ENCODE measurements at regions not wholly inside any gene's neighbourhood (a gene's known extent, or its start where the extent isn't known, plus 50 kb on each side); places are given as distances from the start of the nearest gene placed in this dataset.

DNA sequence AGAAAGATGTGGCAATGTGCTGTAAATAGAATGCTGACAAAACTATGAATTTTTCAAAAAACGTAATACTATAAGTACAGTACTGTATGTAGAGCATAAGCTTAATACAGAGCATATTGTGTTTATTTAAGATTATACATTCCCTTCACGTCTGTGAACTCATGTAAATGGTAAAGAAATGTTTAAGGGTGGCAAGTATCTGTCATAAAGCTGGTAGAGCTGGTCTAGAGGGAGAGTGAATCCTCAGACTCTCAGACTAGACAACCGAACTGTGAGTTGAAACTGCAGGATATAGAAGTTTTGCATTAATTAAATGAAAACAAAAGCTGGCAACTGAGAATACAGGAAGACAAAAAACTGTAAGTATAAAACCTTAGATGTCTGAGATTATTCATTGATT lies 87.3 kb upstream of the ANXA1 start:
- H3K27me3 ChIP-seq (ENCODE audit: control insufficient read depth in 4 of 4, insufficient read depth in 4 of 4, low read length in 3 of 4): no peaks in the 10 kb centered on the region
- WGBS: 84% methylated on average over 3 of the region's 3 CpGs
- no peak overlapping the region for H3K27ac ChIP-seq (ENCODE audit: low read depth in 1 of 2, low read length in 2 of 2)
- H3K9ac ChIP-seq (ENCODE audit: low read depth in 1 of 2, low read length in 2 of 2): no peak overlapping the region
- no peaks in the 10 kb centered on the region for H3K9me3 ChIP-seq (ENCODE audit: control insufficient read depth in 4 of 4, low read length in 3 of 4)
- TF ChIP-seq, protein P1, sequence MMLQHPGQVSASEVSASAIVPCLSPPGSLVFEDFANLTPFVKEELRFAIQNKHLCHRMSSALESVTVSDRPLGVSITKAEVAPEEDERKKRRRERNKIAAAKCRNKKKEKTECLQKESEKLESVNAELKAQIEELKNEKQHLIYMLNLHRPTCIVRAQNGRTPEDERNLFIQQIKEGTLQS (IDR thresholded peaks at IDR 0.05): no peak
- TF ChIP-seq NR2F2 (IDR thresholded peaks at IDR 0.05) (no peak), YY1 (IDR thresholded peaks at IDR 0.05) (no peak), FOXA2 (IDR thresholded peaks at IDR 0.05) (no peak)
- H3K36me3 ChIP-seq (ENCODE audit: control insufficient read depth in 4 of 4, insufficient read depth in 3 of 4, low read depth in 1 of 4, low read length in 3 of 4): no peaks in the 10 kb centered on the region
- DNase-seq (ENCODE audit: low spot score): no peak
- H3K4me3 ChIP-seq (ENCODE audit: low read depth in 1 of 3, low read length in 3 of 3): no peak overlapping the region
- H3K4me1 ChIP-seq (ENCODE audit: control insufficient read depth in 4 of 4, insufficient read depth in 4 of 4, low read length in 3 of 4): no peaks in the 10 kb centered on the region

DNA sequence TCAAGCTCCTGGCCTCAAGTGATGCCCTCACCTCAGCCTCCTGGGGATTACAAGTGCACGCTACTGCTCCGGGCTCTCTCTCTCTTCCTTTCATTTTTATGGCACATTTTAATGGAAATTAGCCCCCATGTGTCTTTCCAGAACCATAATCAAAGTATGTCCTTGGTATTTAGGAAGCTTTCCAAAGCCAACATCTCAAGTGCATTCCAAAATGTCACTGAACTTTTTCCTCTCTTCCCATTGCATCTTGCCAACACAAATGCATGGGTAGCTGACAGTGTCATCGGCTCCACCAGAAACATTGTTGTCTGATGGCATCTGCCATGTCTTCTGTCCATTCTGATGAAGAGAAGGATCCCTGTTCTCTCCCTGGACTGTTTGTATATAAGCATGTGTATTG lies 90.5 kb upstream of the ANXA1 start:
- H3K9me3 ChIP-seq (ENCODE audit: control insufficient read depth in 4 of 4, low read length in 3 of 4): no peaks in the 10 kb centered on the region
- H3K27me3 ChIP-seq (ENCODE audit: control insufficient read depth in 4 of 4, insufficient read depth in 4 of 4, low read length in 3 of 4): no peaks in the 10 kb centered on the region
- no peak overlapping the region for H3K27ac ChIP-seq (ENCODE audit: low read depth in 1 of 2, low read length in 2 of 2)
- 84% methylated on average over 3 of the region's 3 CpGs for WGBS
- TF ChIP-seq, protein P2, sequence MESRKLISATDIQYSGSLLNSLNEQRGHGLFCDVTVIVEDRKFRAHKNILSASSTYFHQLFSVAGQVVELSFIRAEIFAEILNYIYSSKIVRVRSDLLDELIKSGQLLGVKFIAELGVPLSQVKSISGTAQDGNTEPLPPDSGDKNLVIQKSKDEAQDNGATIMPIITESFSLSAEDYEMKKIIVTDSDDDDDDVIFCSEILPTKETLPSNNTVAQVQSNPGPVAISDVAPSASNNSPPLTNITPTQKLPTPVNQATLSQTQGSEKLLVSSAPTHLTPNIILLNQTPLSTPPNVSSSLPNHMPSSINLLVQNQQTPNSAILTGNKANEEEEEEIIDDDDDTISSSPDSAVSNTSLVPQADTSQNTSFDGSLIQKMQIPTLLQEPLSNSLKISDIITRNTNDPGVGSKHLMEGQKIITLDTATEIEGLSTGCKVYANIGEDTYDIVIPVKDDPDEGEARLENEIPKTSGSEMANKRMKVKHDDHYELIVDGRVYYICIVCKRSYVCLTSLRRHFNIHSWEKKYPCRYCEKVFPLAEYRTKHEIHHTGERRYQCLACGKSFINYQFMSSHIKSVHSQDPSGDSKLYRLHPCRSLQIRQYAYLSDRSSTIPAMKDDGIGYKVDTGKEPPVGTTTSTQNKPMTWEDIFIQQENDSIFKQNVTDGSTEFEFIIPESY (IDR thresholded peaks at IDR 0.05): no peak
- TF ChIP-seq EGR1 (IDR thresholded peaks at IDR 0.05; ENCODE audit: low read depth in 2 of 2) (no peak), TAF1 (conservative IDR thresholded peaks at IDR 0.05) (no peak), YY1 (IDR thresholded peaks at IDR 0.05) (no peak), FOXA1 (IDR thresholded peaks at IDR 0.05) (no peak), RXRA (IDR thresholded peaks at IDR 0.05) (no peak), RAD21 (IDR thresholded peaks at IDR 0.05) (no peak), JUND (IDR thresholded peaks at IDR 0.05) (no peak)
- TF ChIP-seq, protein P1 (IDR thresholded peaks at IDR 0.05): no peak
- TF ChIP-seq, protein P3, sequence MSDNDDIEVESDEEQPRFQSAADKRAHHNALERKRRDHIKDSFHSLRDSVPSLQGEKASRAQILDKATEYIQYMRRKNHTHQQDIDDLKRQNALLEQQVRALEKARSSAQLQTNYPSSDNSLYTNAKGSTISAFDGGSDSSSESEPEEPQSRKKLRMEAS (IDR thresholded peaks at IDR 0.05): no peak
- TF ChIP-seq, protein P4, sequence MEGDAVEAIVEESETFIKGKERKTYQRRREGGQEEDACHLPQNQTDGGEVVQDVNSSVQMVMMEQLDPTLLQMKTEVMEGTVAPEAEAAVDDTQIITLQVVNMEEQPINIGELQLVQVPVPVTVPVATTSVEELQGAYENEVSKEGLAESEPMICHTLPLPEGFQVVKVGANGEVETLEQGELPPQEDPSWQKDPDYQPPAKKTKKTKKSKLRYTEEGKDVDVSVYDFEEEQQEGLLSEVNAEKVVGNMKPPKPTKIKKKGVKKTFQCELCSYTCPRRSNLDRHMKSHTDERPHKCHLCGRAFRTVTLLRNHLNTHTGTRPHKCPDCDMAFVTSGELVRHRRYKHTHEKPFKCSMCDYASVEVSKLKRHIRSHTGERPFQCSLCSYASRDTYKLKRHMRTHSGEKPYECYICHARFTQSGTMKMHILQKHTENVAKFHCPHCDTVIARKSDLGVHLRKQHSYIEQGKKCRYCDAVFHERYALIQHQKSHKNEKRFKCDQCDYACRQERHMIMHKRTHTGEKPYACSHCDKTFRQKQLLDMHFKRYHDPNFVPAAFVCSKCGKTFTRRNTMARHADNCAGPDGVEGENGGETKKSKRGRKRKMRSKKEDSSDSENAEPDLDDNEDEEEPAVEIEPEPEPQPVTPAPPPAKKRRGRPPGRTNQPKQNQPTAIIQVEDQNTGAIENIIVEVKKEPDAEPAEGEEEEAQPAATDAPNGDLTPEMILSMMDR (IDR thresholded peaks at IDR 0.05; ENCODE audit: low read depth, low read length, missing input control): no peak
- H3K36me3 ChIP-seq (ENCODE audit: control insufficient read depth in 4 of 4, insufficient read depth in 3 of 4, low read depth in 1 of 4, low read length in 3 of 4): no peaks in the 10 kb centered on the region
- H3K4me3 ChIP-seq (ENCODE audit: low read depth in 1 of 3, low read length in 3 of 3): no peak overlapping the region
- no peak for DNase-seq (ENCODE audit: low spot score)
- no peak overlapping the region for H3K9ac ChIP-seq (ENCODE audit: low read depth in 1 of 2, low read length in 2 of 2)
- no peaks in the 10 kb centered on the region for H3K4me1 ChIP-seq (ENCODE audit: control insufficient read depth in 4 of 4, insufficient read depth in 4 of 4, low read length in 3 of 4)

DNA sequence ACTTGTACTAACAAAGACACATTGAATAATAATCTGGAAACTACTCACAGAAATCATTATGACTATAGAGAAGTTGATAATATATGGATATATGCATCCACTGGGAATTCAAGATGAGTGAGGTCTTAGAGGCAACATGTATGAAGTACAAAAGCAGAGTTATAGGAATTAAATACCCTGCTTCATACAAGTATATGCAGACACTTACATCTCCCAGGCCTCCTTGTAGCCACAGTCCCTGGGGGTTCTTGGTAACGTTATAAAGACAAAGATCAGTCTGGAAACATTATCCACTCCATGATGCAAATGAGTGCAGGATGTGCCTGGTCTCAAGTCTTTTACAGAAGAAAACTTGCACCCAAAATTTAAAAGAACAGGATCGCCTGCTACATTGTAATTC lies 92.4 kb upstream of the ANXA1 start:
- DNase-seq (ENCODE audit: low spot score): no peak
- Histone ChIP-seq H3K4me3 (ENCODE audit: low read depth in 1 of 3, low read length in 3 of 3) (no peak overlapping the region), H3K36me3 (ENCODE audit: control insufficient read depth in 4 of 4, insufficient read depth in 3 of 4, low read depth in 1 of 4, low read length in 3 of 4) (no peaks in the 10 kb centered on the region), H3K27me3 (ENCODE audit: control insufficient read depth in 4 of 4, insufficient read depth in 4 of 4, low read length in 3 of 4) (no peaks in the 10 kb centered on the region), H3K9me3 (ENCODE audit: control insufficient read depth in 4 of 4, low read length in 3 of 4) (no peaks in the 10 kb centered on the region), H3K4me1 (ENCODE audit: control insufficient read depth in 4 of 4, insufficient read depth in 4 of 4, low read length in 3 of 4) (no peaks in the 10 kb centered on the region), H3K9ac (ENCODE audit: low read depth in 1 of 2, low read length in 2 of 2) (no peak overlapping the region), H3K27ac (ENCODE audit: low read depth in 1 of 2, low read length in 2 of 2) (no peak overlapping the region)
- 86% methylated on average over 2 of the region's 2 CpGs for WGBS
- no peak for TF ChIP-seq FOXA2 (IDR thresholded peaks at IDR 0.05)
- TF ChIP-seq FOXA1 (IDR thresholded peaks at IDR 0.05): no peak
- no peak for TF ChIP-seq YY1 (IDR thresholded peaks at IDR 0.05)
- TF ChIP-seq, protein P4 (IDR thresholded peaks at IDR 0.05; ENCODE audit: low read depth, low read length, missing input control): no peak
- no peak for TF ChIP-seq NR2F2 (IDR thresholded peaks at IDR 0.05)
- TF ChIP-seq, protein P2 (IDR thresholded peaks at IDR 0.05): no peak
- TF ChIP-seq HNF4G (IDR thresholded peaks at IDR 0.05): no peak
- TF ChIP-seq, protein P5, sequence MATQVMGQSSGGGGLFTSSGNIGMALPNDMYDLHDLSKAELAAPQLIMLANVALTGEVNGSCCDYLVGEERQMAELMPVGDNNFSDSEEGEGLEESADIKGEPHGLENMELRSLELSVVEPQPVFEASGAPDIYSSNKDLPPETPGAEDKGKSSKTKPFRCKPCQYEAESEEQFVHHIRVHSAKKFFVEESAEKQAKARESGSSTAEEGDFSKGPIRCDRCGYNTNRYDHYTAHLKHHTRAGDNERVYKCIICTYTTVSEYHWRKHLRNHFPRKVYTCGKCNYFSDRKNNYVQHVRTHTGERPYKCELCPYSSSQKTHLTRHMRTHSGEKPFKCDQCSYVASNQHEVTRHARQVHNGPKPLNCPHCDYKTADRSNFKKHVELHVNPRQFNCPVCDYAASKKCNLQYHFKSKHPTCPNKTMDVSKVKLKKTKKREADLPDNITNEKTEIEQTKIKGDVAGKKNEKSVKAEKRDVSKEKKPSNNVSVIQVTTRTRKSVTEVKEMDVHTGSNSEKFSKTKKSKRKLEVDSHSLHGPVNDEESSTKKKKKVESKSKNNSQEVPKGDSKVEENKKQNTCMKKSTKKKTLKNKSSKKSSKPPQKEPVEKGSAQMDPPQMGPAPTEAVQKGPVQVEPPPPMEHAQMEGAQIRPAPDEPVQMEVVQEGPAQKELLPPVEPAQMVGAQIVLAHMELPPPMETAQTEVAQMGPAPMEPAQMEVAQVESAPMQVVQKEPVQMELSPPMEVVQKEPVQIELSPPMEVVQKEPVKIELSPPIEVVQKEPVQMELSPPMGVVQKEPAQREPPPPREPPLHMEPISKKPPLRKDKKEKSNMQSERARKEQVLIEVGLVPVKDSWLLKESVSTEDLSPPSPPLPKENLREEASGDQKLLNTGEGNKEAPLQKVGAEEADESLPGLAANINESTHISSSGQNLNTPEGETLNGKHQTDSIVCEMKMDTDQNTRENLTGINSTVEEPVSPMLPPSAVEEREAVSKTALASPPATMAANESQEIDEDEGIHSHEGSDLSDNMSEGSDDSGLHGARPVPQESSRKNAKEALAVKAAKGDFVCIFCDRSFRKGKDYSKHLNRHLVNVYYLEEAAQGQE (IDR thresholded peaks at IDR 0.05): no peak
- no peak for TF ChIP-seq RXRA (IDR thresholded peaks at IDR 0.05)
- no peak for TF ChIP-seq JUND (IDR thresholded peaks at IDR 0.05)

Measured in liver (tissue), 8 donors.